GM12878 (cell line): ENCODE measurements at regions not wholly inside any gene's neighbourhood (a gene's known extent, or its start where the extent isn't known, plus 50 kb on each side); places are given as distances from the start of the nearest gene placed in this dataset.

Source experiments
- BRCA1 ChIP-seq: IDR thresholded peaks from 2 replicates; pipeline ENCODE4 v1.6.1; 2011; ENCODE audit warnings: low read depth, low read length, improper control_type of control experiment
- IKZF1 ChIP-seq: fragments of 450-650 bp; conservative IDR thresholded peaks from 2 replicates; pipeline ENCODE4 v1.6.1; 2017; ENCODE audit warnings: antibody characterized with exemption, mild to moderate bottlenecking
- POLR2A ChIP-seq: IDR thresholded peaks from 2 replicates; pipeline ENCODE4 v1.6.1; 2011; ENCODE audit warnings: low read depth, mild to moderate bottlenecking, low read length
- TAF1 ChIP-seq: IDR thresholded peaks from 2 replicates; pipeline ENCODE4 v1.6.1; 2011; ENCODE audit warnings: mild to moderate bottlenecking, low read depth, low read length, borderline replicate concordance
- YY1 ChIP-seq: IDR thresholded peaks from 2 replicates; pipeline ENCODE4 v1.6.1; 2011; ENCODE audit warnings: low read depth, mild to moderate bottlenecking, low read length
- TF ChIP-seq, protein P1 (sequence below): IDR thresholded peaks from 2 replicates; pipeline ENCODE4 v1.6.1; 2012; ENCODE audit warnings: improper control_type of control experiment, low read depth, low read length; ENCODE audit not compliant: insufficient replicate concordance

DNA sequence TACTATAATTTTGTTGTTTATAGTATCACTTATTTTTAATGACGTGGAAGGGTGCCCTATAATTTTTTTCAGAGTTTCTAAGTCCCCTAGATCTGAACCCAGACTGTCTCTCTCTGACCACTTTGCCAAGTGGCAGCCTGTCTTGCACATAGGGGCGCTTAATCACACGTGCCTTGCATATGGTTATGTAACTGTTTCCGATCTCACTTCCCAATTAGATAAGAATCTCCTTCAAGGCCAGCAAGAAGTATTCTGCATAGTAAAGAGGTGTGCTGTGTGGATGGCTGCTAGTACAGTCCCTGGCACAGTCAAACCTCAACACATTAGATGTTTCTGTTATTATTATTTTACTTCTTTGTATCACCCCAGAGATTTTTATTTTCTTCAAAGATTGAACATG, 197.8 kb upstream of the SIX2 start:
- TF ChIP-seq BRCA1 = no peak
- TF ChIP-seq, protein P1, sequence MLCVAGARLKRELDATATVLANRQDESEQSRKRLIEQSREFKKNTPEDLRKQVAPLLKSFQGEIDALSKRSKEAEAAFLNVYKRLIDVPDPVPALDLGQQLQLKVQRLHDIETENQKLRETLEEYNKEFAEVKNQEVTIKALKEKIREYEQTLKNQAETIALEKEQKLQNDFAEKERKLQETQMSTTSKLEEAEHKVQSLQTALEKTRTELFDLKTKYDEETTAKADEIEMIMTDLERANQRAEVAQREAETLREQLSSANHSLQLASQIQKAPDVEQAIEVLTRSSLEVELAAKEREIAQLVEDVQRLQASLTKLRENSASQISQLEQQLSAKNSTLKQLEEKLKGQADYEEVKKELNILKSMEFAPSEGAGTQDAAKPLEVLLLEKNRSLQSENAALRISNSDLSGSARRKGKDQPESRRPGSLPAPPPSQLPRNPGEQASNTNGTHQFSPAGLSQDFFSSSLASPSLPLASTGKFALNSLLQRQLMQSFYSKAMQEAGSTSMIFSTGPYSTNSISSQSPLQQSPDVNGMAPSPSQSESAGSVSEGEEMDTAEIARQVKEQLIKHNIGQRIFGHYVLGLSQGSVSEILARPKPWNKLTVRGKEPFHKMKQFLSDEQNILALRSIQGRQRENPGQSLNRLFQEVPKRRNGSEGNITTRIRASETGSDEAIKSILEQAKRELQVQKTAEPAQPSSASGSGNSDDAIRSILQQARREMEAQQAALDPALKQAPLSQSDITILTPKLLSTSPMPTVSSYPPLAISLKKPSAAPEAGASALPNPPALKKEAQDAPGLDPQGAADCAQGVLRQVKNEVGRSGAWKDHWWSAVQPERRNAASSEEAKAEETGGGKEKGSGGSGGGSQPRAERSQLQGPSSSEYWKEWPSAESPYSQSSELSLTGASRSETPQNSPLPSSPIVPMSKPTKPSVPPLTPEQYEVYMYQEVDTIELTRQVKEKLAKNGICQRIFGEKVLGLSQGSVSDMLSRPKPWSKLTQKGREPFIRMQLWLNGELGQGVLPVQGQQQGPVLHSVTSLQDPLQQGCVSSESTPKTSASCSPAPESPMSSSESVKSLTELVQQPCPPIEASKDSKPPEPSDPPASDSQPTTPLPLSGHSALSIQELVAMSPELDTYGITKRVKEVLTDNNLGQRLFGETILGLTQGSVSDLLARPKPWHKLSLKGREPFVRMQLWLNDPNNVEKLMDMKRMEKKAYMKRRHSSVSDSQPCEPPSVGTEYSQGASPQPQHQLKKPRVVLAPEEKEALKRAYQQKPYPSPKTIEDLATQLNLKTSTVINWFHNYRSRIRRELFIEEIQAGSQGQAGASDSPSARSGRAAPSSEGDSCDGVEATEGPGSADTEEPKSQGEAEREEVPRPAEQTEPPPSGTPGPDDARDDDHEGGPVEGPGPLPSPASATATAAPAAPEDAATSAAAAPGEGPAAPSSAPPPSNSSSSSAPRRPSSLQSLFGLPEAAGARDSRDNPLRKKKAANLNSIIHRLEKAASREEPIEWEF = no peak
- TF ChIP-seq TAF1 = no peak
- no peak for TF ChIP-seq IKZF1
- no peak for TF ChIP-seq POLR2A
- no peak for TF ChIP-seq YY1
